Smooth muscle cell (in vitro differentiated cells): ENCODE measurements at regions not wholly inside any gene's neighbourhood (a gene's known extent, or its start where the extent isn't known, plus 50 kb on each side); places are given as distances from the start of the nearest gene placed in this dataset.

Experiments used
- DNase-seq: peaks from one replicate; lab custom pipeline; 2025; ENCODE audit not compliant: unreplicated experiment; lab: John Stamatoyannopoulos, UW
- H2AFZ ChIP-seq: fragments of 200-600 bp; sonication (generic); 2 replicates; pipeline ENCODE4 v1.6.0; 2016; ENCODE audit warnings: antibody characterized with exemption, low read depth, mild to moderate bottlenecking
- H3F3A ChIP-seq: fragments of 200-600 bp; sonication (generic); 2 replicates; pipeline ENCODE4 v1.6.0; 2017; ENCODE audit warnings: antibody characterized with exemption, low read depth
- H3K27ac ChIP-seq: fragments of 200-600 bp; sonication (generic); 2 replicates; pipeline ENCODE4 v1.5.1; 2016; ENCODE audit warnings: low read depth, mild to moderate bottlenecking
- H3K27me3 ChIP-seq: fragments of 200-600 bp; sonication (generic); 2 replicates; pipeline ENCODE4 v1.6.1; 2016; ENCODE audit warnings: low read depth, mild to moderate bottlenecking
- H3K36me3 ChIP-seq: fragments of 200-600 bp; sonication (generic); 2 replicates; pipeline ENCODE4 v1.5.1; 2016; ENCODE audit warnings: low read depth
- H3K4me1 ChIP-seq: fragments of 200-600 bp; sonication (generic); 2 replicates; pipeline ENCODE4 v1.5.1; 2016; ENCODE audit warnings: low read depth
- H3K4me2 ChIP-seq: fragments of 200-600 bp; sonication (generic); 2 replicates; pipeline ENCODE4 v1.6.0; 2016; ENCODE audit warnings: mild to moderate bottlenecking
- H3K4me3 ChIP-seq: fragments of 200-600 bp; sonication (generic); 2 replicates; pipeline ENCODE4 v1.5.1; 2016; ENCODE audit warnings: mild to moderate bottlenecking
- H3K79me2 ChIP-seq: fragments of 200-600 bp; sonication (generic); 2 replicates; pipeline ENCODE4 v1.6.0; 2016; ENCODE audit warnings: low read depth, mild to moderate bottlenecking
- H3K9ac ChIP-seq: fragments of 200-600 bp; sonication (generic); 2 replicates; pipeline ENCODE4 v1.6.0; 2016; ENCODE audit warnings: low read depth
- H3K9me3 ChIP-seq: fragments of 200-600 bp; sonication (generic); replicated peaks from 2 replicates; pipeline ENCODE4 v1.5.1; 2016; ENCODE audit warnings: low read depth
- H4K20me1 ChIP-seq: fragments of 200-600 bp; sonication (generic); 2 replicates; pipeline ENCODE4 v1.6.0; 2016; ENCODE audit warnings: low read depth
- CTCF ChIP-seq: fragments of 200-600 bp; sonication (generic); IDR thresholded peaks from 2 replicates; pipeline ENCODE4 v1.5.1; 2017; ENCODE audit warnings: borderline replicate concordance, mild to moderate bottlenecking, antibody characterized with exemption; ENCODE audit not compliant: insufficient read depth, poor library complexity, severe bottlenecking
- WGBS: methylation state at CpG from one replicate; pipeline ENCODE4 v1.1.7; 2016; ENCODE audit warnings: low lambda C conversion rate; 5-methylcytosine and 5-hydroxymethylcytosine counted together

GRCh38 chr10:29918623-29919400 is 140.6 kb downstream of the JCAD start:
- no peak overlapping the region for H3K9ac ChIP-seq
- H3F3A ChIP-seq = no peaks in the 10 kb centered on the region
- H4K20me1 ChIP-seq = no peaks in the 10 kb centered on the region
- H3K36me3 ChIP-seq = no peaks in the 10 kb centered on the region
- no peaks in the 10 kb centered on the region for H3K9me3 ChIP-seq
- 43% methylated on average over 3 of the region's 3 CpGs for WGBS
- H2AFZ ChIP-seq = no peak overlapping the region
- no peak overlapping the region for H3K4me2 ChIP-seq
- peaks cover 14% of the 10 kb centered on the region for H3K27me3 ChIP-seq
- H3K79me2 ChIP-seq = no peaks in the 10 kb centered on the region
- no peak overlapping the region for H3K4me3 ChIP-seq
- H3K4me1 ChIP-seq = peaks cover 4% of the 10 kb centered on the region
- no peak for TF ChIP-seq CTCF
- no peak overlapping the region for H3K27ac ChIP-seq
- no peak for DNase-seq

GRCh38 chr10:29917311-29917710 is 142.1 kb downstream of the JCAD start:
- WGBS = 85% methylated on average over 4 of the region's 4 CpGs
- Histone ChIP-seq H3K27ac (no peak overlapping the region), H3K4me2 (no peak overlapping the region), H3K79me2 (no peaks in the 10 kb centered on the region), H2AFZ (no peak overlapping the region), H3K4me3 (no peak overlapping the region), H3K27me3 (peaks cover 14% of the 10 kb centered on the region), H4K20me1 (no peaks in the 10 kb centered on the region), H3F3A (no peaks in the 10 kb centered on the region), H3K36me3 (no peaks in the 10 kb centered on the region), H3K9ac (no peak overlapping the region), H3K9me3 (no peaks in the 10 kb centered on the region), H3K4me1 (peaks cover 2% of the 10 kb centered on the region)
- DNase-seq = no peak
- no peak for TF ChIP-seq CTCF

GRCh38 chr10:29916669-29917068 is 142.7 kb downstream of the JCAD start:
- over 99% methylated on average over 4 of the region's 4 CpGs for WGBS
- no peaks in the 10 kb centered on the region for H4K20me1 ChIP-seq

More at GRCh38 chr10:29916669-29917068, 142.7 kb downstream of the JCAD start:
- TF ChIP-seq CTCF = no peak
- no peak overlapping the region for H3K9ac ChIP-seq
- H3K4me3 ChIP-seq = no peak overlapping the region
- no peaks in the 10 kb centered on the region for H3K79me2 ChIP-seq
- no peaks in the 10 kb centered on the region for H3K36me3 ChIP-seq
- DNase-seq = no peak
- H3F3A ChIP-seq = no peaks in the 10 kb centered on the region
- no peaks in the 10 kb centered on the region for H3K4me1 ChIP-seq
- H3K27me3 ChIP-seq = peaks cover 14% of the 10 kb centered on the region
- H3K4me2 ChIP-seq = no peak overlapping the region
- H3K27ac ChIP-seq = no peak overlapping the region
- H2AFZ ChIP-seq = no peak overlapping the region
- H3K9me3 ChIP-seq = no peaks in the 10 kb centered on the region
